PC-3 (cell line): ENCODE measurements at regions not wholly inside any gene's neighbourhood (a gene's known extent, or its start where the extent isn't known, plus 50 kb on each side); places are given as distances from the start of the nearest gene placed in this dataset.
A peak's percentile ranks its signal among the peaks of the same experiment; 100 is the strongest.

ENCODE experiments used
- ATAC-seq: fragments of 200-7000 bp; cut with Tn5 transposase; 2 replicates; pipeline ENCODE4 v1.9.1; 2020; ENCODE audit warnings: mild to moderate bottlenecking, moderate library complexity
- BruUV-seq: library from RNA; stranded (reverse); fragments of 400-500 nt; replicated peaks from 2 replicates; lab custom pipeline; 2021; lab: Mats Ljungman, UMichigan
- CTCF ChIA-PET: fragments of 300-600 bp; sonication (Branson Sonifier 250); formaldehyde crosslinking; loops from one replicate; lab custom pipeline; 2022; ENCODE audit warnings: antibody characterized with exemption; lab: Charles Lee
- POLR2A ChIA-PET: fragments of 300-600 bp; sonication (Branson Sonifier 250); formaldehyde crosslinking; loops from one replicate; lab custom pipeline; 2022; ENCODE audit warnings: antibody characterized with exemption; ENCODE audit not compliant: unreplicated experiment; lab: Charles Lee
- DNase-seq: peaks from one replicate; pipeline ENCODE4 v3.0.0-alpha.2; 2015
- H2AFZ ChIP-seq: fragments of 300-600 bp; sonication (generic); 2 replicates; pipeline ENCODE4 v1.6.0; 2016; ENCODE audit warnings: antibody characterized with exemption, low read length
- H3F3A ChIP-seq: fragments of 300-600 bp; sonication (generic); one replicate; pipeline ENCODE4 v1.6.0; 2017; ENCODE audit warnings: antibody characterized with exemption, low read length, control low read depth, mild to moderate bottlenecking; ENCODE audit not compliant: unreplicated experiment
- H3K27ac ChIP-seq: fragments of 300-600 bp; sonication (generic); 2 replicates; pipeline ENCODE4 v1.5.1; 2016; ENCODE audit warnings: mild to moderate bottlenecking, low read length
- H3K27me3 ChIP-seq: fragments of 300-600 bp; sonication (generic); 2 replicates; pipeline ENCODE4 v1.6.1; 2016; ENCODE audit warnings: low read length, mixed read lengths
- H3K36me3 ChIP-seq: fragments of 300-600 bp; sonication (generic); 2 replicates; pipeline ENCODE4 v1.6.1; 2016; ENCODE audit warnings: low read depth, mixed run types, low read length, mixed read lengths
- H3K4me1 ChIP-seq: fragments of 300-600 bp; sonication (generic); 2 replicates; pipeline ENCODE4 v1.5.1; 2016; ENCODE audit warnings: low read length; ENCODE audit not compliant: insufficient read depth
- H3K4me2 ChIP-seq: fragments of 300-600 bp; sonication (generic); 2 replicates; pipeline ENCODE4 v1.6.0; 2016; ENCODE audit warnings: low read length
- H3K4me3 ChIP-seq: fragments of 300-600 bp; sonication (generic); 2 replicates; pipeline ENCODE4 v1.5.1; 2016; ENCODE audit warnings: mild to moderate bottlenecking, low read length, mixed read lengths
- H3K79me2 ChIP-seq: fragments of 300-600 bp; sonication (generic); 2 replicates; pipeline ENCODE4 v1.6.1; 2017; ENCODE audit warnings: low read length, mixed read lengths
- H3K9ac ChIP-seq: fragments of 300-600 bp; sonication (generic); 2 replicates; pipeline ENCODE4 v1.6.0; 2016; ENCODE audit warnings: mild to moderate bottlenecking, low read length
- H3K9me2 ChIP-seq: fragments of 300-600 bp; sonication (generic); replicated peaks from 2 replicates; pipeline ENCODE4 v1.6.1; 2016; ENCODE audit warnings: mixed run types, low read length, mixed read lengths
- H3K9me3 ChIP-seq: fragments of 300-600 bp; sonication (generic); 2 replicates; pipeline ENCODE4 v1.6.1; 2016; ENCODE audit warnings: low read length, mixed read lengths
- H4K20me1 ChIP-seq: fragments of 300-600 bp; sonication (generic); 2 replicates; pipeline ENCODE4 v1.6.1; 2016; ENCODE audit warnings: low read length, mixed read lengths
- EZH2 ChIP-seq: fragments of 300-600 bp; sonication (generic); IDR thresholded peaks from one replicate; pipeline ENCODE4 v1.6.1; 2017; ENCODE audit warnings: antibody characterized with exemption, mild to moderate bottlenecking, low read length; ENCODE audit not compliant: unreplicated experiment
- EZH2phosphoT487 ChIP-seq: fragments of 300-600 bp; sonication (generic); IDR thresholded peaks from 2 replicates; pipeline ENCODE4 v1.6.1; 2018; ENCODE audit warnings: mild to moderate bottlenecking, antibody characterized with exemption, low read length, borderline replicate concordance
- intact Hi-C: fragments of 100-400 bp; cut with micrococcal nuclease; formaldehyde crosslinking; loops from 2 replicates; pipeline ENCODE4 v1.9.0; 2023
- TF ChIP-seq, protein P1 (sequence below): fragments of 300-600 bp; sonication (generic); conservative IDR thresholded peaks from 2 replicates; pipeline ENCODE4 v1.5.1; 2017; ENCODE audit warnings: antibody characterized with exemption, low read depth, mild to moderate bottlenecking, low read length

GRCh38 chr4:28760003-28760402, 1899.4 kb downstream of the STIM2 start:
- ATAC-seq: no peak
- H3F3A ChIP-seq: no peaks in the 10 kb centered on the region
- no peak overlapping the region for H2AFZ ChIP-seq
- ChIA-PET CTCF (no interaction called here), POLR2A (no interaction called here)
- H3K4me2 ChIP-seq: no peak overlapping the region
- no peak for DNase-seq
- H3K9ac ChIP-seq: no peak overlapping the region
- no peaks in the 10 kb centered on the region for H4K20me1 ChIP-seq
- H3K79me2 ChIP-seq: no peaks in the 10 kb centered on the region
- H3K4me1 ChIP-seq: no peaks in the 10 kb centered on the region
- intact Hi-C loops: no loop called here
- no peak overlapping the region for H3K4me3 ChIP-seq
- H3K27me3 ChIP-seq: no peaks in the 10 kb centered on the region
- BruUV-seq: no TSS peak
- H3K36me3 ChIP-seq: no peaks in the 10 kb centered on the region
- no peaks in the 10 kb centered on the region for H3K9me3 ChIP-seq
- H3K27ac ChIP-seq: no peak overlapping the region
- no peak for TF ChIP-seq EZH2
- no peak for TF ChIP-seq EZH2phosphoT487
- TF ChIP-seq, protein P1, sequence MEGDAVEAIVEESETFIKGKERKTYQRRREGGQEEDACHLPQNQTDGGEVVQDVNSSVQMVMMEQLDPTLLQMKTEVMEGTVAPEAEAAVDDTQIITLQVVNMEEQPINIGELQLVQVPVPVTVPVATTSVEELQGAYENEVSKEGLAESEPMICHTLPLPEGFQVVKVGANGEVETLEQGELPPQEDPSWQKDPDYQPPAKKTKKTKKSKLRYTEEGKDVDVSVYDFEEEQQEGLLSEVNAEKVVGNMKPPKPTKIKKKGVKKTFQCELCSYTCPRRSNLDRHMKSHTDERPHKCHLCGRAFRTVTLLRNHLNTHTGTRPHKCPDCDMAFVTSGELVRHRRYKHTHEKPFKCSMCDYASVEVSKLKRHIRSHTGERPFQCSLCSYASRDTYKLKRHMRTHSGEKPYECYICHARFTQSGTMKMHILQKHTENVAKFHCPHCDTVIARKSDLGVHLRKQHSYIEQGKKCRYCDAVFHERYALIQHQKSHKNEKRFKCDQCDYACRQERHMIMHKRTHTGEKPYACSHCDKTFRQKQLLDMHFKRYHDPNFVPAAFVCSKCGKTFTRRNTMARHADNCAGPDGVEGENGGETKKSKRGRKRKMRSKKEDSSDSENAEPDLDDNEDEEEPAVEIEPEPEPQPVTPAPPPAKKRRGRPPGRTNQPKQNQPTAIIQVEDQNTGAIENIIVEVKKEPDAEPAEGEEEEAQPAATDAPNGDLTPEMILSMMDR: no peak
- H3K9me2 ChIP-seq: no peaks in the 10 kb centered on the region

- DNase-seq: peak; percentile 38
- Histone ChIP-seq H3K4me1 (no peaks in the 10 kb centered on the region), H3K27me3 (no peaks in the 10 kb centered on the region), H3K4me3 (no peak overlapping the region), H3F3A (no peaks in the 10 kb centered on the region), H3K4me2 (no peak overlapping the region), H4K20me1 (no peaks in the 10 kb centered on the region), H3K36me3 (no peaks in the 10 kb centered on the region), H2AFZ (0 out of 2 replicates have a peak overlapping the region, but pooled peaks have one; percentile 20), H3K9ac (no peak overlapping the region), H3K79me2 (no peaks in the 10 kb centered on the region), H3K9me2 (no peaks in the 10 kb centered on the region), H3K9me3 (no peaks in the 10 kb centered on the region), H3K27ac (no peak overlapping the region)
- intact Hi-C loops: loop anchor here (5.0 kb wide), 1 partner anchor 890 kb away; no protein-coding TSS in a partner anchor
- ChIA-PET POLR2A (no interaction called here), CTCF (no interaction called here)
- BruUV-seq: no TSS peak
- no peak for TF ChIP-seq EZH2
- TF ChIP-seq, protein P1: no peak
- no peak for TF ChIP-seq EZH2phosphoT487
- peak; percentile 51; the same call in 1 of the 2 replicates for ATAC-seq
Observed at GRCh38 chr4:28772066-28772465, 1911.4 kb downstream of the STIM2 start.

DNA sequence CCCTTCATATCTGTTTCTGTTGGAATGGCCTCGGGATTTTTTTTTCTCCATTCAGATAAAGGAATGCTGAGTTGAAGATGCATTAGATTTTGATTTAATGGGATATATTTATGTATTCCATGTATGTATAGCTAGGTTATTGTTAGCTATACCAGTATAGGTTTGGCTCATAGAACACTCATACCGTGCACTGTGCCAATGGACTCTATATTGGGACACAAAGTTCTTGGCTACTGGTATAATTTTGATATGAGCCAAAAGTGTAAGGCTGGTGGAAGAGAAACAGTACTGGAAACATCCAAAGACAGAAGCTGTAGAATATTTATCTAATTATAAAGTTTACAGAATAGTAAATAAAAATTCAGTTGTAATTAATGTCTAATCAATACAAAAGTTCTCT, 1912.1 kb downstream of the STIM2 start:
- ATAC-seq (no peak), DNase-seq (no peak)
- Histone ChIP-seq H3F3A (no peaks in the 10 kb centered on the region), H3K27ac (no peak overlapping the region), H3K9ac (no peak overlapping the region), H3K36me3 (no peaks in the 10 kb centered on the region), H3K4me1 (no peaks in the 10 kb centered on the region), H2AFZ (no peak overlapping the region), H3K79me2 (no peaks in the 10 kb centered on the region), H4K20me1 (no peaks in the 10 kb centered on the region), H3K9me2 (no peaks in the 10 kb centered on the region), H3K4me3 (no peak overlapping the region), H3K27me3 (no peaks in the 10 kb centered on the region), H3K4me2 (no peak overlapping the region), H3K9me3 (no peaks in the 10 kb centered on the region)
- intact Hi-C loops: loop anchor here (5.0 kb wide), 1 partner anchor 890 kb away; no protein-coding TSS in a partner anchor
- ChIA-PET POLR2A (no interaction called here), CTCF (no interaction called here)
- BruUV-seq: no TSS peak
- TF ChIP-seq EZH2phosphoT487 (no peak), EZH2 (no peak)
- TF ChIP-seq, protein P1: no peak
